ENCODE measurements at regions not wholly inside any gene's neighbourhood (a gene's known extent, or its start where the extent isn't known, plus 50 kb on each side); places are given as distances from the start of the nearest gene placed in this dataset.

- H3K9ac ChIP-seq (ENCODE audit: low read depth in 1 of 2, low read length in 2 of 2) = no peak overlapping the region
- H3K27ac ChIP-seq (ENCODE audit: low read depth in 1 of 2, low read length in 2 of 2) = no peak overlapping the region
- TF ChIP-seq CTCF (IDR thresholded peaks at IDR 0.05; ENCODE audit: low read depth, low read length, missing input control) = no peak
- no peak for TF ChIP-seq HNF4G (IDR thresholded peaks at IDR 0.05)
- no peak for TF ChIP-seq HNF4A (conservative IDR thresholded peaks at IDR 0.05)
- TF ChIP-seq, protein P1, sequence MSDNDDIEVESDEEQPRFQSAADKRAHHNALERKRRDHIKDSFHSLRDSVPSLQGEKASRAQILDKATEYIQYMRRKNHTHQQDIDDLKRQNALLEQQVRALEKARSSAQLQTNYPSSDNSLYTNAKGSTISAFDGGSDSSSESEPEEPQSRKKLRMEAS (IDR thresholded peaks at IDR 0.05) = no peak
- TF ChIP-seq NR2F2 (IDR thresholded peaks at IDR 0.05) = no peak
- no peak for TF ChIP-seq REST (IDR thresholded peaks at IDR 0.05)
- TF ChIP-seq YY1 (IDR thresholded peaks at IDR 0.05) = no peak
- no peak for TF ChIP-seq EGR1 (IDR thresholded peaks at IDR 0.05; ENCODE audit: low read depth in 2 of 2)
- no peak for TF ChIP-seq TAF1 (conservative IDR thresholded peaks at IDR 0.05)
- TF ChIP-seq RAD21 (IDR thresholded peaks at IDR 0.05) = no peak
- no peaks in the 10 kb centered on the region for H3K36me3 ChIP-seq (ENCODE audit: control insufficient read depth in 4 of 4, insufficient read depth in 3 of 4, low read depth in 1 of 4, low read length in 3 of 4)
- no peaks in the 10 kb centered on the region for H3K27me3 ChIP-seq (ENCODE audit: control insufficient read depth in 4 of 4, insufficient read depth in 4 of 4, low read length in 3 of 4)
- no peak for DNase-seq (ENCODE audit: low spot score)
- H3K4me3 ChIP-seq (ENCODE audit: low read depth in 1 of 3, low read length in 3 of 3) = no peak overlapping the region
- no peaks in the 10 kb centered on the region for H3K9me3 ChIP-seq (ENCODE audit: control insufficient read depth in 4 of 4, low read length in 3 of 4)
- 79% methylated on average over 2 of the region's 2 CpGs for WGBS
- H3K4me1 ChIP-seq (ENCODE audit: control insufficient read depth in 4 of 4, insufficient read depth in 4 of 4, low read length in 3 of 4) = no peaks in the 10 kb centered on the region
These were observed 357.3 kb upstream of the RGS6 start for GRCh38 chr14:71574976-71575375.

- no peak for TF ChIP-seq JUND (IDR thresholded peaks at IDR 0.05)
- DNase-seq (ENCODE audit: low spot score) = no peak
- Histone ChIP-seq H3K9me3 (ENCODE audit: control insufficient read depth in 4 of 4, low read length in 3 of 4) (no peaks in the 10 kb centered on the region), H3K27me3 (ENCODE audit: control insufficient read depth in 4 of 4, insufficient read depth in 4 of 4, low read length in 3 of 4) (no peaks in the 10 kb centered on the region), H3K36me3 (ENCODE audit: control insufficient read depth in 4 of 4, insufficient read depth in 3 of 4, low read depth in 1 of 4, low read length in 3 of 4) (no peaks in the 10 kb centered on the region), H3K4me1 (ENCODE audit: control insufficient read depth in 4 of 4, insufficient read depth in 4 of 4, low read length in 3 of 4) (no peaks in the 10 kb centered on the region), H3K9ac (ENCODE audit: low read depth in 1 of 2, low read length in 2 of 2) (no peak overlapping the region), H3K4me3 (ENCODE audit: low read depth in 1 of 3, low read length in 3 of 3) (no peak overlapping the region), H3K27ac (ENCODE audit: low read depth in 1 of 2, low read length in 2 of 2) (no peak overlapping the region)
- over 99% methylated on average over 2 of the region's 2 CpGs for WGBS
These were observed 355.8 kb upstream of the RGS6 start for GRCh38 chr14:71576472-71576871.

DNA sequence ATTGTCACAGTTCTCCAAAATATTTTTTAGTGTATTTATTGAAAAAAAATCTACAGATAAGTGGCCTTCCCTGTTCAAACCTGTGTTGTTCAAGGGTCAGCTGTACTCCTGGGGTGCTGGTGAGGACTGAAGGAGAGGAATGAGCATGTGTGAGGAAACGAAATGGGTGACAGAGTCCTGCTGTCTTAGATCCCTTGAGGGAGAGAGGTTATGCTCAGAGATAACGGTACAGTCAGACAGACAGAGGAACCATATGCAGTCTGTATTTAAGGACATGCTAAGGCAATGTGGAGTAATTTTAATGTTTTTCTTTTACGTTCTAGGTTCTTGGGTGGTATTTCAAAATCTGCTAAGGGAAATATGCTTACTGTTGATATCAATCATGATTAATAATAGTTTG, 352.9 kb upstream of the RGS6 start:
- WGBS = 92% methylated on average over 3 of the region's 3 CpGs
- Histone ChIP-seq H3K36me3 (ENCODE audit: control insufficient read depth in 4 of 4, insufficient read depth in 3 of 4, low read depth in 1 of 4, low read length in 3 of 4) (no peaks in the 10 kb centered on the region), H3K27me3 (ENCODE audit: control insufficient read depth in 4 of 4, insufficient read depth in 4 of 4, low read length in 3 of 4) (no peaks in the 10 kb centered on the region), H3K27ac (ENCODE audit: low read depth in 1 of 2, low read length in 2 of 2) (no peak overlapping the region), H3K4me3 (ENCODE audit: low read depth in 1 of 3, low read length in 3 of 3) (no peak overlapping the region), H3K9ac (ENCODE audit: low read depth in 1 of 2, low read length in 2 of 2) (no peak overlapping the region), H3K4me1 (ENCODE audit: control insufficient read depth in 4 of 4, insufficient read depth in 4 of 4, low read length in 3 of 4) (peaks cover 0 to 8% (median 2%) of the 10 kb centered on the region in 4 donors), H3K9me3 (ENCODE audit: control insufficient read depth in 4 of 4, low read length in 3 of 4) (no peaks in the 10 kb centered on the region)
- no peak for DNase-seq (ENCODE audit: low spot score)
- TF ChIP-seq TAF1 (conservative IDR thresholded peaks at IDR 0.05) (no peak), EGR1 (IDR thresholded peaks at IDR 0.05; ENCODE audit: low read depth in 2 of 2) (no peak), FOXA1 (IDR thresholded peaks at IDR 0.05) (no peak), RXRA (IDR thresholded peaks at IDR 0.05) (no peak), RAD21 (IDR thresholded peaks at IDR 0.05) (no peak), SP1 (IDR thresholded peaks at IDR 0.05) (no peak), JUND (IDR thresholded peaks at IDR 0.05) (no peak), HNF4A (conservative IDR thresholded peaks at IDR 0.05) (no peak), CTCF (IDR thresholded peaks at IDR 0.05; ENCODE audit: low read depth, low read length, missing input control) (no peak)
- TF ChIP-seq, protein P2, sequence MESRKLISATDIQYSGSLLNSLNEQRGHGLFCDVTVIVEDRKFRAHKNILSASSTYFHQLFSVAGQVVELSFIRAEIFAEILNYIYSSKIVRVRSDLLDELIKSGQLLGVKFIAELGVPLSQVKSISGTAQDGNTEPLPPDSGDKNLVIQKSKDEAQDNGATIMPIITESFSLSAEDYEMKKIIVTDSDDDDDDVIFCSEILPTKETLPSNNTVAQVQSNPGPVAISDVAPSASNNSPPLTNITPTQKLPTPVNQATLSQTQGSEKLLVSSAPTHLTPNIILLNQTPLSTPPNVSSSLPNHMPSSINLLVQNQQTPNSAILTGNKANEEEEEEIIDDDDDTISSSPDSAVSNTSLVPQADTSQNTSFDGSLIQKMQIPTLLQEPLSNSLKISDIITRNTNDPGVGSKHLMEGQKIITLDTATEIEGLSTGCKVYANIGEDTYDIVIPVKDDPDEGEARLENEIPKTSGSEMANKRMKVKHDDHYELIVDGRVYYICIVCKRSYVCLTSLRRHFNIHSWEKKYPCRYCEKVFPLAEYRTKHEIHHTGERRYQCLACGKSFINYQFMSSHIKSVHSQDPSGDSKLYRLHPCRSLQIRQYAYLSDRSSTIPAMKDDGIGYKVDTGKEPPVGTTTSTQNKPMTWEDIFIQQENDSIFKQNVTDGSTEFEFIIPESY (IDR thresholded peaks at IDR 0.05) = no peak
- TF ChIP-seq, protein P1 (IDR thresholded peaks at IDR 0.05) = no peak
